ENCODE measurements at regions not wholly inside any gene's neighbourhood (a gene's known extent, or its start where the extent isn't known, plus 50 kb on each side); places are given as distances from the start of the nearest gene placed in this dataset.
"Not testable (repeated sequence)": the region's sequence is repeated elsewhere in the genome, so short reads cannot be mapped to it uniquely, and the experiment has no call there.

- DNase-seq (ENCODE audit: low spot score): no peak
Measured at GRCh38 chr5:6548756-6549285, 84.0 kb downstream of the NSUN2 start.

DNA sequence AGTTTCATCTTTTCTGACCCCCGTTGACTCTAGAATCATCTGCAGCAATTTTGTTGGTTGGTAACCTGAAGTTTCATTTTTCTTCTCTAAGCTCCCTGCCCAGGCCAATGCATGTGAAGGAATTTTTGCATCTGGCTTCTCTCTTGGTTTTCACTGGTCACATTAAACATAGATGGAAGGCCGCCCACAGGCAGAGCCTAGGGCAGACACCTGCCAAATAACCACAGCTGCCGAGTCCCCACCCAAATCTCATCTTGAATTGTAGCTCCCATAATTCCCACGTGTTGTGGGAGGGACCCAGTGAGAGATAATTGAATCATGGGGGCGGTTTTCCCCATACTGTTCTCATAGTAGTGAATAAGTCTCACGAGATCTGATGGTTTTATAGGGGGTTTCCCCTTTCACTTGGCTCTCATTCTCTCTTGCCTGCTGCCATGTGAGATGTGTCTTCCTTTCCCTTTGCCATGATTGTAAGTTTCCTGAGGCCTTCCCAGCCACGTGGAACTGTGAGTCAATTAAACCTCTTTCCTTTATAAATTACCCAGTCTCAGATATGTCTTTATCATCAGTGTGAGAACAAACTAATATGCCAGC, 84.8 kb downstream of the NSUN2 start:
- DNase-seq (ENCODE audit: low spot score): not testable (repeated sequence)

GRCh38 chr5:6547498-6547897, 85.3 kb downstream of the NSUN2 start:
- DNase-seq (ENCODE audit: low spot score): no peak

- peak; percentile 25 for DNase-seq (ENCODE audit: low spot score)
Measured at GRCh38 chr5:6545770-6546690, 86.8 kb downstream of the NSUN2 start.

GRCh38 chr5:6545036-6545693, 87.7 kb downstream of the NSUN2 start:
- no peak for DNase-seq (ENCODE audit: low spot score)

- DNase-seq (ENCODE audit: low spot score): no peak
Measured at GRCh38 chr5:6544561-6544935, 88.3 kb downstream of the NSUN2 start.
